ENCODE measurements at regions not wholly inside any gene's neighbourhood (a gene's known extent, or its start where the extent isn't known, plus 50 kb on each side); places are given as distances from the start of the nearest gene placed in this dataset.

DNA sequence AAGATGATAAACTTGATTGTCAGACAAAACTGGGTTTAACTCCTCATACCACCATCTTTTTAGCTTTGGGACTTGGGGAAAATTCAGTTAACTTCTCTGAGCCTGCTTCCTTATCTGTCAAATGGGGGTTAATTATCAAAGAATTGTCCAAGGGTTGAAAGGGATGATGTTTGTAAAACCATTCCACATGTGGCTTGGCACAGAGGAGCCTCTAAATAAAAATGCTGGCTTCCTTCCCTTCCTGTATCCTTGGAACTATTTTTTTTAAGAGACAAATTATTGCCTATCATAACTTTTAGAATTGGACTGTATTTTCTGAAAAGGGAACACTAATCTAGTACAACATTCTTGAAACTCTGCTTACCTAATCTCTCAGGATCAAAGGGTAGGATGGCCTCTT, 143.4 kb upstream of the USP24 start:
- H3K27me3 ChIP-seq: no peaks in the 10 kb centered on the region
- intact Hi-C loops (cut with DNase I): no loop called here
- H3K27ac ChIP-seq (replicated peaks in 1 of 4): no peak overlapping the region
- H3K4me3 ChIP-seq: no peak overlapping the region
- TF ChIP-seq POLR2A (IDR thresholded peaks at IDR 0.05; ENCODE audit: low read depth) (no peak), EP300 (IDR thresholded peaks at IDR 0.05) (no peak), POLR2AphosphoS5 (IDR thresholded peaks at IDR 0.05) (no peak)
- TF ChIP-seq, protein P1, sequence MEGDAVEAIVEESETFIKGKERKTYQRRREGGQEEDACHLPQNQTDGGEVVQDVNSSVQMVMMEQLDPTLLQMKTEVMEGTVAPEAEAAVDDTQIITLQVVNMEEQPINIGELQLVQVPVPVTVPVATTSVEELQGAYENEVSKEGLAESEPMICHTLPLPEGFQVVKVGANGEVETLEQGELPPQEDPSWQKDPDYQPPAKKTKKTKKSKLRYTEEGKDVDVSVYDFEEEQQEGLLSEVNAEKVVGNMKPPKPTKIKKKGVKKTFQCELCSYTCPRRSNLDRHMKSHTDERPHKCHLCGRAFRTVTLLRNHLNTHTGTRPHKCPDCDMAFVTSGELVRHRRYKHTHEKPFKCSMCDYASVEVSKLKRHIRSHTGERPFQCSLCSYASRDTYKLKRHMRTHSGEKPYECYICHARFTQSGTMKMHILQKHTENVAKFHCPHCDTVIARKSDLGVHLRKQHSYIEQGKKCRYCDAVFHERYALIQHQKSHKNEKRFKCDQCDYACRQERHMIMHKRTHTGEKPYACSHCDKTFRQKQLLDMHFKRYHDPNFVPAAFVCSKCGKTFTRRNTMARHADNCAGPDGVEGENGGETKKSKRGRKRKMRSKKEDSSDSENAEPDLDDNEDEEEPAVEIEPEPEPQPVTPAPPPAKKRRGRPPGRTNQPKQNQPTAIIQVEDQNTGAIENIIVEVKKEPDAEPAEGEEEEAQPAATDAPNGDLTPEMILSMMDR (IDR thresholded peaks at IDR 0.05): no peak
- peaks cover 8 to 13% (median 8%) of the 10 kb centered on the region in 4 donors for H3K4me1 ChIP-seq
- no peaks in the 10 kb centered on the region for H3K36me3 ChIP-seq
- no peaks in the 10 kb centered on the region for H3K9me3 ChIP-seq
- DNase-seq (ENCODE audit: extremely low spot score): no peak

- Histone ChIP-seq H3K9me3 (no peaks in the 10 kb centered on the region), H3K4me1 (peaks cover 6 to 15% (median 11%) of the 10 kb centered on the region in 4 donors), H3K36me3 (no peaks in the 10 kb centered on the region), H3K4me3 (no peak overlapping the region), H3K27ac (replicated peaks in 1 of 4) (no peak overlapping the region), H3K27me3 (no peaks in the 10 kb centered on the region)
- intact Hi-C loops (cut with DNase I): no loop called here
- TF ChIP-seq EP300 (IDR thresholded peaks at IDR 0.05) (no peak), POLR2A (IDR thresholded peaks at IDR 0.05; ENCODE audit: low read depth) (no peak), POLR2AphosphoS5 (IDR thresholded peaks at IDR 0.05) (no peak)
- TF ChIP-seq, protein P1 (IDR thresholded peaks at IDR 0.05): no peak
- no peak for DNase-seq (ENCODE audit: extremely low spot score)
- 97% methylated on average over 4 of the region's 4 CpGs for WGBS
Observed at GRCh38 chr1:55355549-55355948, 140.4 kb upstream of the USP24 start.

DNA sequence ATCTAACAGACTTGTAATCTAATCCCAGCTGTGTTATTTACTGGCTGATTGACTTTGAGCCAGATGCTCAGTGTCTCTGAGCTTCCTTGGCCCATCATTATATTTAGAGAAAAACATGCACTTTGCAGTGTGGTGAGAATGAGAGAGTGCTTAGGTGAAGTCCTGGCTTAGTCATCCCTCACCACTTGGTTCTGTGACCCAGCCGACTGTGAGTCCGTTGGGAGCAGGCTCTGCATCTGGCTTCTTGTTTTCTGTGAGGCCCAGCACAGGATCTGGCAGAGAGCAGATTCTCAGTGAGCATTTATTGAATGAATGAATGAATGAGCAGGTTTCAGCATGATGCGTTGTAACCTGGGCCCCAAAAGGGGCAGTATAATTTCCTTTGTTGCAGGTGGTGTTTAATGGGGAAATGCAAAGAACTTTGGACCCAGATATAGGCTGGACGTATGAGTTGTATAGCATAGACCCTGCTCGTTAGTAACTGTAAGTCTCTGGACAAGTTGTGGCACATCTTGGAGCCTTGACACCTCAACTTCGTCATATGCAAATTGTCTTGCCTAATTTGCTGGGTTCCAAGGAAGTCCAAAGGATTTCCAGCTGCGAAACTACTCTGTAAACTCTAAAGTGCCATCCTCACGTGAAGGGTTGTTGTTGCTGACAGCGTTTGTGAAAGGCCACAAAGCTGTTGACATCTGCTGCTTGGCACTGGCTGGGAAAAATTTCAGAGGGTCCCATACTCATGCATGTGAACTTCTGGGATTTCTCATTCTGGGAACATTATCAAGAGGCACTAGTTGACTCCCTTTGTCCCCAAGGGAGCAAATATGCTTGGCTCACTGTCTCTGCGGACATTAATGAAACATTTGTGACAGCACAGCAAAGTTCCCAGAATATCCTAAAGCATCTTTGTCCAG, 138.8 kb upstream of the USP24 start:
- TF ChIP-seq POLR2AphosphoS5 (IDR thresholded peaks at IDR 0.05): no peak
- TF ChIP-seq, protein P1 (IDR thresholded peaks at IDR 0.05): no peak
- no peak for TF ChIP-seq POLR2A (IDR thresholded peaks at IDR 0.05; ENCODE audit: low read depth)
- no peak for TF ChIP-seq EP300 (IDR thresholded peaks at IDR 0.05)
- intact Hi-C loops (cut with DNase I): no loop called here
- WGBS: 81% methylated on average over 10 of the region's 10 CpGs
- no peak for DNase-seq (ENCODE audit: extremely low spot score)
- H3K4me3 ChIP-seq: no peak overlapping the region
- H3K36me3 ChIP-seq: no peaks in the 10 kb centered on the region
- peaks cover 6 to 15% (median 11%) of the 10 kb centered on the region in 4 donors for H3K4me1 ChIP-seq
- H3K27ac ChIP-seq (replicated peaks in 1 of 4): peak overlapping the region in 1 of 4 donors; percentile 30
- H3K27me3 ChIP-seq: no peaks in the 10 kb centered on the region
- H3K9me3 ChIP-seq: no peaks in the 10 kb centered on the region

DNA sequence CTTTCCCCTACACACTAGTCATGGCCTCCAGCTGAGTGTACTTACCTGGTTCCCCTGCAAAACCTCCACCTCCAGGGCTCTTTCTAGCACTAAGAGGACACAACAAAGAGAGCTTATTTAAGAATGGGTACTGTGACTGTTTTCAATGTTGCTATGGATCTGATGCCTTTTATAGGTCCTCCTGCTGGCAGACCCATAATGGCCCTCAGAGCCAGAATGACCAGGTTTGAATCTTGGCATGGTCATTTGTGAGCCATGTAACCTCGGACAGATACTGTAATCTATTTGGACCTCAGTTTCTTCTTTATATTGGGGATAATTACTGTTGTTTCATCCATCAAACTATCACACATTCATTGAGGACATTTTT, 137.6 kb upstream of the USP24 start:
- Histone ChIP-seq H3K36me3 (no peaks in the 10 kb centered on the region), H3K4me1 (peaks cover 6 to 15% (median 11%) of the 10 kb centered on the region in 4 donors), H3K27me3 (no peaks in the 10 kb centered on the region), H3K27ac (replicated peaks in 1 of 4) (peak overlapping the region in 3 of 4 donors; percentile 6 to 54 (median 30)), H3K9me3 (no peaks in the 10 kb centered on the region), H3K4me3 (no peak overlapping the region)
- DNase-seq (ENCODE audit: extremely low spot score): no peak
- intact Hi-C loops (cut with DNase I): no loop called here
- WGBS: 69% methylated on average over 1 of the region's 1 CpG
- TF ChIP-seq EP300 (IDR thresholded peaks at IDR 0.05) (no peak), POLR2A (IDR thresholded peaks at IDR 0.05; ENCODE audit: low read depth) (no peak), POLR2AphosphoS5 (IDR thresholded peaks at IDR 0.05) (no peak)
- TF ChIP-seq, protein P1 (IDR thresholded peaks at IDR 0.05): no peak
